IMR-90 (cell line): ENCODE measurements at regions not wholly inside any gene's neighbourhood (a gene's known extent, or its start where the extent isn't known, plus 50 kb on each side); places are given as distances from the start of the nearest gene placed in this dataset.

Experiments
- ATAC-seq: fragments of 200-7000 bp; cut with Tn5 transposase; 2 replicates; pipeline ENCODE4 v1.9.1; 2020; ENCODE audit warnings: low read depth, mild to moderate bottlenecking, moderate library complexity
- BruUV-seq: library from RNA; stranded (reverse); fragments of 400-500 nt; replicated peaks from 2 replicates; lab custom pipeline; 2021; lab: Mats Ljungman, UMichigan
- CTCF ChIA-PET: fragments of 300-600 bp; formaldehyde crosslinking; extraction: SDS; loops from one replicate; lab custom pipeline; 2021; ENCODE audit warnings: antibody characterized with exemption; lab: Yijun Ruan, JAX
- POLR2A ChIA-PET: fragments of 300-600 bp; sonication (Branson Sonifier 250); formaldehyde crosslinking; loops from one replicate; lab custom pipeline; 2022; ENCODE audit warnings: antibody characterized with exemption; ENCODE audit not compliant: unreplicated experiment; lab: Charles Lee
- DNase-seq: peaks from one replicate; pipeline ENCODE4 v3.0.0; 2013
- H2AFZ ChIP-seq: replicated peaks from 2 replicates; pipeline ENCODE3; 2013; ENCODE audit warnings: low read length, mild to moderate bottlenecking; ENCODE audit not compliant: poor library complexity
- H2AK5ac ChIP-seq: 2 replicates; pipeline ENCODE4 v1.6.1; 2013; ENCODE audit warnings: low read depth, low read length, inconsistent platforms
- H2AK9ac ChIP-seq: replicated peaks from 2 replicates; pipeline ENCODE3; 2013; ENCODE audit warnings: mild to moderate bottlenecking, low read depth, low read length, moderate library complexity; ENCODE audit not compliant: poor library complexity
- H2BK120ac ChIP-seq: 2 replicates; pipeline ENCODE4 v1.6.1; 2013; ENCODE audit warnings: low read depth, low read length, inconsistent platforms
- H2BK15ac ChIP-seq: 3 replicates; pipeline ENCODE4 v1.6.1; 2013; ENCODE audit warnings: low read depth, low read length, inconsistent platforms
- H2BK20ac ChIP-seq: 2 replicates; pipeline ENCODE4 v1.6.1; 2013; ENCODE audit warnings: low read depth, mild to moderate bottlenecking, inconsistent platforms, low read length, moderate library complexity
- H2BK5ac ChIP-seq: 2 replicates; pipeline ENCODE4 v1.6.1; 2013; ENCODE audit warnings: mild to moderate bottlenecking, low read depth, low read length, inconsistent platforms; ENCODE audit not compliant: poor library complexity, severe bottlenecking
- H3K14ac ChIP-seq: replicated peaks from 2 replicates; pipeline ENCODE4 v1.6.1; 2013; ENCODE audit warnings: low read depth, low read length, inconsistent platforms
- H3K18ac ChIP-seq: 2 replicates; pipeline ENCODE4 v1.6.1; 2013; ENCODE audit warnings: low read depth, low read length, control low read depth
- H3K23ac ChIP-seq: 2 replicates; pipeline ENCODE4 v1.6.1; 2013; ENCODE audit warnings: low read depth, low read length, inconsistent platforms
- H3K27ac ChIP-seq: 2 replicates; pipeline ENCODE4 v1.5.1; 2013; ENCODE audit warnings: mild to moderate bottlenecking, control low read depth, low read length; ENCODE audit not compliant: insufficient read depth
- H3K27me3 ChIP-seq: 2 replicates; pipeline ENCODE4 v1.6.1; 2013; ENCODE audit warnings: low read length; ENCODE audit not compliant: control insufficient read depth, insufficient read depth
- H3K36me3 ChIP-seq: 2 replicates; pipeline ENCODE4 v1.6.1; 2013; ENCODE audit warnings: low read length, mixed read lengths; ENCODE audit not compliant: control insufficient read depth, insufficient read depth
- H3K4ac ChIP-seq: 2 replicates; pipeline ENCODE4 v1.6.1; 2013; ENCODE audit warnings: low read depth, low read length, inconsistent platforms
- H3K4me1 ChIP-seq: 2 replicates; pipeline ENCODE4 v1.6.1; 2013; ENCODE audit warnings: low read length, mixed read lengths; ENCODE audit not compliant: control insufficient read depth, insufficient read depth
- H3K4me2 ChIP-seq: 2 replicates; pipeline ENCODE4 v1.6.1; 2013; ENCODE audit warnings: low read depth, mild to moderate bottlenecking, control low read depth, low read length, moderate library complexity
- H3K4me3 ChIP-seq: 2 replicates; pipeline ENCODE4 v1.5.1; 2013; ENCODE audit warnings: low read depth, mild to moderate bottlenecking, control low read depth, low read length, moderate library complexity; ENCODE audit not compliant: insufficient read depth
- H3K56ac ChIP-seq: 2 replicates; pipeline ENCODE4 v1.6.1; 2013; ENCODE audit warnings: low read length, inconsistent platforms; ENCODE audit not compliant: insufficient read depth; ENCODE audit errors: extremely low read depth
- H3K79me1 ChIP-seq, 2 experiments: 2 replicates each; pipeline ENCODE4 v1.6.1; 2013; ENCODE audit warnings: low read length in 2 of 2, inconsistent platforms in 1 of 2, low read depth in 1 of 2
- H3K9ac ChIP-seq: 2 replicates; pipeline ENCODE4 v1.6.1; 2013; ENCODE audit warnings: low read depth, low read length, control low read depth
- H3K9me1 ChIP-seq: 2 replicates; pipeline ENCODE4 v1.6.1; 2013; ENCODE audit warnings: low read length, inconsistent platforms; ENCODE audit not compliant: insufficient read depth
- H3K9me3 ChIP-seq: 2 replicates; pipeline ENCODE4 v1.6.1; 2013; ENCODE audit warnings: low read length; ENCODE audit not compliant: control insufficient read depth, insufficient read depth
- H4K20me1 ChIP-seq: 2 replicates; pipeline ENCODE4 v1.6.1; 2013; ENCODE audit warnings: low read length, inconsistent platforms; ENCODE audit not compliant: insufficient read depth
- H4K5ac ChIP-seq: 2 replicates; pipeline ENCODE4 v1.6.1; 2013; ENCODE audit warnings: mild to moderate bottlenecking, low read depth, low read length, control low read depth
- H4K8ac ChIP-seq, 2 experiments: 2 replicates each; pipeline ENCODE4 v1.6.1; 2013; ENCODE audit warnings: low read depth in 2 of 2, low read length in 2 of 2, control low read depth in 1 of 2, inconsistent platforms in 1 of 2
- H4K91ac ChIP-seq: 2 replicates; pipeline ENCODE4 v1.6.1; 2013; ENCODE audit warnings: low read depth, low read length, inconsistent platforms; ENCODE audit not compliant: insufficient read depth
- BHLHE40 ChIP-seq: fragments of 150-350 bp; IDR thresholded peaks from 2 replicates; pipeline ENCODE4 v1.6.1; 2016; ENCODE audit warnings: mild to moderate bottlenecking, low read depth, low read length
- CTCF ChIP-seq: conservative IDR thresholded peaks from 2 replicates; pipeline ENCODE4 v1.5.1; 2012; ENCODE audit warnings: mild to moderate bottlenecking, low read depth, low read length, improper control_type of control experiment
- FOS ChIP-seq: fragments of 150-350 bp; IDR thresholded peaks from 2 replicates; pipeline ENCODE4 v1.6.1; 2016; ENCODE audit warnings: low read depth, low read length
- MAZ ChIP-seq: IDR thresholded peaks from 2 replicates; pipeline ENCODE4 v1.6.1; 2012; ENCODE audit warnings: low read depth, mild to moderate bottlenecking, low read length, improper control_type of control experiment, moderate library complexity, borderline replicate concordance
- MXI1 ChIP-seq: IDR thresholded peaks from 2 replicates; pipeline ENCODE4 v1.6.1; 2012; ENCODE audit warnings: low read depth, mild to moderate bottlenecking, low read length, moderate library complexity, borderline replicate concordance
- RFX5 ChIP-seq: IDR thresholded peaks from 2 replicates; pipeline ENCODE4 v1.8.0; 2012; ENCODE audit warnings: low read depth, mild to moderate bottlenecking, low read length, moderate library complexity
- WGBS, 2 experiments: methylation state at CpG; one replicate each; pipeline versions ENCODE4 v1.1.5 to v1.1.7; 2013; ENCODE audit warnings: missing lambda C conversion rate in 2 of 2; ENCODE audit not compliant: insufficient read length in 1 of 2; ENCODE audit errors: extremely low coverage in 2 of 2; 5-methylcytosine and 5-hydroxymethylcytosine counted together
- dilution Hi-C: fragments of 300-500 bp; cut with HindIII; formaldehyde crosslinking; loops from one replicate; pipeline ENCODE4 v1.14.3; 2018; ENCODE audit warnings: low sequenced_read_pairs; ENCODE audit not compliant: unreplicated experiment
- in situ Hi-C: fragments of 300-500 bp; cut with MboI; formaldehyde crosslinking; loops from 3 replicates; pipeline ENCODE4 v1.14.3; 2019; ENCODE audit warnings: low sequenced_read_pairs, inconsistent platforms, mixed read lengths
- intact Hi-C: fragments of 100-400 bp; cut with micrococcal nuclease; formaldehyde crosslinking; loops from 2 replicates; pipeline ENCODE4 v1.10.0; 2022

- peak overlapping the region; percentile 10; the same call in 1 of the 2 replicates for H3K18ac ChIP-seq
- no peak for DNase-seq
- in situ Hi-C loops, result no loop called here
- peaks cover 6% of the 10 kb centered on the region; the same call in 1 of the 2 replicates for H3K9me1 ChIP-seq
- H2BK5ac ChIP-seq, result no peak overlapping the region
- H2AK5ac ChIP-seq, result peak overlapping the region; percentile 50; the same call in 1 of the 2 replicates
- H3K79me1 ChIP-seq, result no peaks in the 10 kb centered on the region
- H4K8ac ChIP-seq, result no peak overlapping the region; a peak in 1 of 4 replicates
- H2AK9ac ChIP-seq, result no peak overlapping the region
- CTCF ChIA-PET, result interaction anchor here (0.8 kb wide), 1 partner anchor 48 kb away, joined by 3 read pairs; no protein-coding TSS in a partner anchor
- no peak overlapping the region for H3K27ac ChIP-seq
- POLR2A ChIA-PET, result no interaction called here
- TF ChIP-seq FOS, result no peak
- TF ChIP-seq MAZ, result no peak
- no peak for TF ChIP-seq BHLHE40
- no peak for TF ChIP-seq MXI1
- no peak for TF ChIP-seq CTCF
- no peak for TF ChIP-seq RFX5
- H3K36me3 ChIP-seq, result no peaks in the 10 kb centered on the region
- dilution Hi-C loops, result no loop called here
- H2AFZ ChIP-seq, result no peak overlapping the region
- no peaks in the 10 kb centered on the region for H3K27me3 ChIP-seq
- H3K23ac ChIP-seq, result no peak overlapping the region
- peak overlapping the region; percentile 0; the same call in 1 of the 2 replicates for H4K5ac ChIP-seq
- H2BK15ac ChIP-seq, result 0 out of 3 replicates have a peak overlapping the region, but pooled peaks have one; percentile 15
- no peak overlapping the region for H3K56ac ChIP-seq
- H4K20me1 ChIP-seq, result no peaks in the 10 kb centered on the region
- ATAC-seq, result no peak
- 75% methylated on average over 2 of the region's 6 CpGs; no CpG with 5 or more reads in 1 of the 2 experiments for WGBS, 2 experiments
- peak overlapping the region; percentile 47; the same call in 1 of the 2 replicates for H4K91ac ChIP-seq
- no peak overlapping the region for H2BK120ac ChIP-seq
- H3K9me3 ChIP-seq, result no peaks in the 10 kb centered on the region
- no peak overlapping the region for H3K4ac ChIP-seq
- peaks cover 24% of the 10 kb centered on the region for H3K4me1 ChIP-seq
- H3K4me2 ChIP-seq, result no peak overlapping the region
- no peak overlapping the region for H3K9ac ChIP-seq
- intact Hi-C loops, result no loop called here
- H3K4me3 ChIP-seq, result no peak overlapping the region
- no TSS peak for BruUV-seq
- peak overlapping the region; percentile 65; the same call in 1 of the 2 replicates for H2BK20ac ChIP-seq
- H3K14ac ChIP-seq, result 0 out of 2 replicates have a peak overlapping the region, but pooled peaks have one; percentile 11
Measured at GRCh38 chr15:39497016-39497758, 83.7 kb upstream of the THBS1 start.
